ENCODE measurements at regions not wholly inside any gene's neighbourhood (a gene's known extent, or its start where the extent isn't known, plus 50 kb on each side); places are given as distances from the start of the nearest gene placed in this dataset.

DNA sequence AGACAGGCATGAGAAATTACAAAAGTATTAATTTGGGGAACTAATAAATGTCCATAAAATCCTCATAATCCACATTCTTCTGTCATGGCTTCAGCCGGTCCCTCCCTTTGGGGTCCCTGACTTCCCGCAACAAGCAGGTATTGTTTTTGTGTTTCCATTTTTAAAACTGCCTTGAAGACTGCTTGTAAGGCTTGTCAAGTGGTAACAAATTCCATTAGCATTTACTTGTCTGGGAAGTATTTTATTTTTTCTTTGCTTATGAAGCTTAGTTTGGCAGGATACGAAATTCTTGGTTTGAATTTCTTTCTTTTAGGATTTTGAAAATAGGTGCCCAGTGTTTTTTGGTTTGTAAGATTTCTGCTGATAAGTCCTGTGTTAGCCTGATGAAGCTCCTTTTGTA lies 65.3 kb upstream of the LRFN5 start:
- Mint-ChIP-seq H3K36me3 (ENCODE audit: insufficient read depth in 1 of 3, low read depth in 3 of 3) (peaks cover 2 to 16% (median 6%) of the 10 kb centered on the region in 3 experiments; a peak in 6 of 7 replicates), H3K4me1 (peaks cover 4 to 11% of the 10 kb centered on the region in 2 experiments), H3K27ac (no peak overlapping the region), H3K4me3 (no peak overlapping the region), H3K9me3 (peaks cover 10 to 19% of the 10 kb centered on the region in 2 experiments; a peak in 4 of 5 replicates), H3K27me3 (ENCODE audit: low read depth) (no peaks in the 10 kb centered on the region)
- no peak overlapping the region for H2BK20ac ChIP-seq (ENCODE audit: low read depth, low read length, poor library complexity, severe bottlenecking)
- H4K5ac ChIP-seq (ENCODE audit: insufficient read length, low read depth, low read length), result no peak overlapping the region
- H2AFZ ChIP-seq (ENCODE audit: low read length), result no peak overlapping the region
- no peaks in the 10 kb centered on the region for H3K4me1 ChIP-seq (ENCODE audit: insufficient read depth, low read length)
- H3K79me1 ChIP-seq (ENCODE audit: insufficient read depth, low read depth, low read length, poor library complexity, severe bottlenecking), result no peaks in the 10 kb centered on the region
- no CpG with 5 or more reads among the region's 3 CpGs for WGBS (ENCODE audit: extremely low coverage, insufficient read length, low lambda C conversion rate)
- no peak overlapping the region for H2BK15ac ChIP-seq (ENCODE audit: low read depth, low read length)
- H2AK5ac ChIP-seq (ENCODE audit: insufficient read length, low read length), result no peak overlapping the region
- H4K20me1 ChIP-seq (ENCODE audit: control insufficient read depth, insufficient read depth, insufficient read length), result no peaks in the 10 kb centered on the region
- no peak overlapping the region for H3K56ac ChIP-seq (ENCODE audit: insufficient read length, low read depth, low read length)
- DNase-seq, result no peak
- no peaks in the 10 kb centered on the region for H3K23me2 ChIP-seq (ENCODE audit: insufficient read length, low read depth, low read length, poor library complexity, severe bottlenecking)
- no peak overlapping the region for H2BK120ac ChIP-seq (ENCODE audit: low read depth, low read length, poor library complexity, severe bottlenecking)
- H3K27ac ChIP-seq (ENCODE audit: insufficient read length, low read depth, low read length), result no peak overlapping the region
- H3K4me2 ChIP-seq (ENCODE audit: insufficient read depth, insufficient read length, low read length), result no peak overlapping the region
- no peak overlapping the region for H3K14ac ChIP-seq (ENCODE audit: insufficient read depth, low read length)
- no peaks in the 10 kb centered on the region for H3K9me3 ChIP-seq (ENCODE audit: control insufficient read depth, low read depth, low read length)
- H3K79me2 ChIP-seq (ENCODE audit: insufficient read depth, low read length), result no peaks in the 10 kb centered on the region
- H3K23ac ChIP-seq (ENCODE audit: insufficient read length, low read depth, low read length), result no peak overlapping the region
- no peak overlapping the region for H2BK5ac ChIP-seq (ENCODE audit: insufficient read length, low read length)
- no peak overlapping the region for H2BK12ac ChIP-seq (ENCODE audit: insufficient read length, low read depth, low read length)
- H4K8ac ChIP-seq (replicated peaks; ENCODE audit: insufficient read length, low read depth, low read length), result no peak overlapping the region
- no peak overlapping the region for H4K91ac ChIP-seq (ENCODE audit: insufficient read length, low read depth, low read length)
- H3K4ac ChIP-seq (ENCODE audit: low read depth, low read length), result no peak overlapping the region
- H3T11ph ChIP-seq (ENCODE audit: low read length), result no peak overlapping the region
- no peak overlapping the region for H3K9ac ChIP-seq (ENCODE audit: extremely low read depth, insufficient read length, low read length)
- H3K27me3 ChIP-seq (ENCODE audit: insufficient read depth, low read length), result no peaks in the 10 kb centered on the region
- H3K18ac ChIP-seq (ENCODE audit: insufficient read length, low read depth, low read length), result no peak overlapping the region
- TF ChIP-seq, protein P1, sequence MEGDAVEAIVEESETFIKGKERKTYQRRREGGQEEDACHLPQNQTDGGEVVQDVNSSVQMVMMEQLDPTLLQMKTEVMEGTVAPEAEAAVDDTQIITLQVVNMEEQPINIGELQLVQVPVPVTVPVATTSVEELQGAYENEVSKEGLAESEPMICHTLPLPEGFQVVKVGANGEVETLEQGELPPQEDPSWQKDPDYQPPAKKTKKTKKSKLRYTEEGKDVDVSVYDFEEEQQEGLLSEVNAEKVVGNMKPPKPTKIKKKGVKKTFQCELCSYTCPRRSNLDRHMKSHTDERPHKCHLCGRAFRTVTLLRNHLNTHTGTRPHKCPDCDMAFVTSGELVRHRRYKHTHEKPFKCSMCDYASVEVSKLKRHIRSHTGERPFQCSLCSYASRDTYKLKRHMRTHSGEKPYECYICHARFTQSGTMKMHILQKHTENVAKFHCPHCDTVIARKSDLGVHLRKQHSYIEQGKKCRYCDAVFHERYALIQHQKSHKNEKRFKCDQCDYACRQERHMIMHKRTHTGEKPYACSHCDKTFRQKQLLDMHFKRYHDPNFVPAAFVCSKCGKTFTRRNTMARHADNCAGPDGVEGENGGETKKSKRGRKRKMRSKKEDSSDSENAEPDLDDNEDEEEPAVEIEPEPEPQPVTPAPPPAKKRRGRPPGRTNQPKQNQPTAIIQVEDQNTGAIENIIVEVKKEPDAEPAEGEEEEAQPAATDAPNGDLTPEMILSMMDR (conservative IDR thresholded peaks at IDR 0.05), result no peak
